ENCODE measurements at regions not wholly inside any gene's neighbourhood (a gene's known extent, or its start where the extent isn't known, plus 50 kb on each side); places are given as distances from the start of the nearest gene placed in this dataset.

GRCh38 chr20:12464036-12464435 lies 544.7 kb upstream of the SPTLC3 start:
- H3K4me3 ChIP-seq (replicated peaks; ENCODE audit: low read depth, low read length) = no peak overlapping the region
- no peak for DNase-seq (ENCODE audit: extremely low read depth, insufficient read length)
- no peaks in the 10 kb centered on the region for H3K36me3 ChIP-seq (ENCODE audit: control insufficient read depth, insufficient read depth, low read length)
- no peak for TF ChIP-seq CTCF (IDR thresholded peaks at IDR 0.05; ENCODE audit: insufficient read depth, low read length, poor library complexity, severe bottlenecking)
- H3K27me3 ChIP-seq (replicated peaks; ENCODE audit: control insufficient read depth, insufficient read depth, low read length) = no peaks in the 10 kb centered on the region

GRCh38 chr20:12466915-12467314 lies 541.9 kb upstream of the SPTLC3 start:
- no peaks in the 10 kb centered on the region for H3K27me3 ChIP-seq (replicated peaks; ENCODE audit: control insufficient read depth, insufficient read depth, low read length)
- no peak for TF ChIP-seq CTCF (IDR thresholded peaks at IDR 0.05; ENCODE audit: insufficient read depth, low read length, poor library complexity, severe bottlenecking)
- DNase-seq (ENCODE audit: extremely low read depth, insufficient read length) = no peak
- H3K36me3 ChIP-seq (ENCODE audit: control insufficient read depth, insufficient read depth, low read length) = no peaks in the 10 kb centered on the region
- H3K4me3 ChIP-seq (replicated peaks; ENCODE audit: low read depth, low read length) = no peak overlapping the region

GRCh38 chr20:12467758-12468157 lies 541.0 kb upstream of the SPTLC3 start:
- no peak for TF ChIP-seq CTCF (IDR thresholded peaks at IDR 0.05; ENCODE audit: insufficient read depth, low read length, poor library complexity, severe bottlenecking)
- DNase-seq (ENCODE audit: extremely low read depth, insufficient read length) = no peak
- H3K27me3 ChIP-seq (replicated peaks; ENCODE audit: control insufficient read depth, insufficient read depth, low read length) = no peaks in the 10 kb centered on the region
- no peaks in the 10 kb centered on the region for H3K36me3 ChIP-seq (ENCODE audit: control insufficient read depth, insufficient read depth, low read length)
- no peak overlapping the region for H3K4me3 ChIP-seq (replicated peaks; ENCODE audit: low read depth, low read length)

- no peak for DNase-seq (ENCODE audit: extremely low read depth, insufficient read length)
- no peaks in the 10 kb centered on the region for H3K36me3 ChIP-seq (ENCODE audit: control insufficient read depth, insufficient read depth, low read length)
- no peak for TF ChIP-seq CTCF (IDR thresholded peaks at IDR 0.05; ENCODE audit: insufficient read depth, low read length, poor library complexity, severe bottlenecking)
- no peak overlapping the region for H3K4me3 ChIP-seq (replicated peaks; ENCODE audit: low read depth, low read length)
- H3K27me3 ChIP-seq (replicated peaks; ENCODE audit: control insufficient read depth, insufficient read depth, low read length) = no peaks in the 10 kb centered on the region
Measured at GRCh38 chr20:12482661-12483060, 526.1 kb upstream of the SPTLC3 start.

GRCh38 chr20:12502443-12502842 lies 506.3 kb upstream of the SPTLC3 start:
- Histone ChIP-seq H3K4me3 (replicated peaks; ENCODE audit: low read depth, low read length) (no peak overlapping the region), H3K27me3 (replicated peaks; ENCODE audit: control insufficient read depth, insufficient read depth, low read length) (no peaks in the 10 kb centered on the region), H3K36me3 (ENCODE audit: control insufficient read depth, insufficient read depth, low read length) (no peaks in the 10 kb centered on the region)
- no peak for TF ChIP-seq CTCF (IDR thresholded peaks at IDR 0.05; ENCODE audit: insufficient read depth, low read length, poor library complexity, severe bottlenecking)
- no peak for DNase-seq (ENCODE audit: extremely low read depth, insufficient read length)

- Histone ChIP-seq H3K4me3 (replicated peaks; ENCODE audit: low read depth, low read length) (no peak overlapping the region), H3K36me3 (ENCODE audit: control insufficient read depth, insufficient read depth, low read length) (no peaks in the 10 kb centered on the region), H3K27me3 (replicated peaks; ENCODE audit: control insufficient read depth, insufficient read depth, low read length) (no peaks in the 10 kb centered on the region)
- DNase-seq (ENCODE audit: extremely low read depth, insufficient read length) = no peak
- TF ChIP-seq CTCF (IDR thresholded peaks at IDR 0.05; ENCODE audit: insufficient read depth, low read length, poor library complexity, severe bottlenecking) = no peak
Measured at GRCh38 chr20:12504779-12505178, 504.0 kb upstream of the SPTLC3 start.

Data from GM06990 (cell line).